ENCODE measurements at regions not wholly inside any gene's neighbourhood (a gene's known extent, or its start where the extent isn't known, plus 50 kb on each side); places are given as distances from the start of the nearest gene placed in this dataset.

DNA sequence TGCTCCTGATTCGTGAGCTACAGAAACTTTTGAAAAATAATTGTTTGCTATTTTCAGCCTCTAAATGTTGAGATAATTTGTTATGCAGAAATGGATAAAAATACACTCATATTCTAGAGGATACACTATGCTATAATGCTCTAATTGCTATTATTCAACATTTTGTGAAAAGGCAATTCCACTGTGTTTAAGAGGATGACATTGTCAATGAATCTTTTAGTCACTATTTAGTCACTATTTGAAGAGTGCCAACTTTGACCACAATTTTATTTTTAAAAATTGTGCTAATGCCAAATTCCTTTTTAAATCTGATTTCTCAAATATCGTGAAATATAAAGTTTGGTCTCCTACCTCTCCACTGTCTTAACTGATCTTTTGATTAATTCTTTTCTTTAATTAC lies 604.9 kb upstream of the KCNMB2 start:
- DNase-seq: no peak

DNA sequence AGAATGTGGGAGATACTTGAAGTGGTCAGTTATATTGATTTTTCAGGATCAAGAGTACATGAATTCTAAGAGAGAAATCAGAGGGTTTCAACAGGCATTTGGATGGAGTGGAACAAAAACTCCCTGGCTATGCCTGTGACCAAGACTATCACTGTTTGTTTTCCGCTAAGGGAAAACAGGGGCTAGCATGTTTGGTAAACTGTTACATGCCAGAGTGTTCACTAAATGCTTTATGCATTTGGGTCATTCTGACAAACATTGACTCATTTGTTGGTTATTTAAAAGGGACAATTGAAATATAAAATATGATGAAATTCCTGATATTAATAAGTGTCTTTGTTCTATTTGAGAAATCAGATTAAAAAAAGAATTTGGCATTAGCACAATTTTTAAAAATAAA lies 603.9 kb upstream of the KCNMB2 start:
- DNase-seq: no peak

- DNase-seq: no peak
Measured at GRCh38 chr3:177932750-177933660, 603.2 kb upstream of the KCNMB2 start.

DNA sequence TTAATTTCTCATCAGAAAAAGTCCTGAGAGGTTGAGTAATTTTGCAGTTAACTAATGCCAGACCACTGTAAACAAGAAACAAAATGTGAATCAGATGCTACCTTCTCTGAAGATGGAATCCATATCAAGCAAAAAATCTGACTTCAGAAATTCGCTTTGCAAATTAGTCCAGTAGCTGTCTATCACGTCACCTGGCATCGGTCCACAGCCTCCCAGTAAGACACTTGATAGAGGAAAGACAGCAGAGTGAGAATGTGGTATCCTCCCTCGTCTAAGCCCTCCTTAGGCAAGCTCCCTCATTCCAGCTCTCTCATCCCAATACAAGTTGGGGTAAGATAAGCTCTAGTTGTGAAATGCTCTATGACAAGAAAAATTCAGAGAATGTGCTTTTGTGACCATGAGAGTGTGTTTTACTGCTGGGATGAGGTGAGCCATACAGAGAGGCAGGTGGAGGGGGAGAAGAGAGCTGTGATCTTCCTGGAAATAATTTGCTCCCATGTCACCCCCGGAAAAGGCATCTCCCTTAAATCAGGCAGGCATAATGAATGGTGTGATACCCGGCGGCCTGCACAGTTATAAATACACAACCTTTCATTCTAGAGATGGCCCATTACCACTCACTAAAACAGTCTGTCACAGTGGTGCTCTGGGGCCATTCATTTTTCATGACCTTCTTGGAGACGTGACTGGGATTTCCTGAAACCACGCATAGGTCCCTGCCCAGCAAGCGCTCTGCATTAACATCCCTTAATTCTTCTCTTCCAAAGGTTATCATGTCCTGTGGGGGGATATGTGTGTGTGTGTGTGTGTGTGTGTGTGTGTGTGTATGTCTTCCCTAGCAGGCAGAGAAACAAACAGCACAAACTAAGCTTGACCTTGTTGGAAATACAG lies 602.0 kb upstream of the KCNMB2 start:
- DNase-seq: no peak

GRCh38 chr3:177935047-177935446 lies 601.2 kb upstream of the KCNMB2 start:
- no peak for DNase-seq

- no peak for DNase-seq
Measured at GRCh38 chr3:177936721-177937120, 599.5 kb upstream of the KCNMB2 start.

DNA sequence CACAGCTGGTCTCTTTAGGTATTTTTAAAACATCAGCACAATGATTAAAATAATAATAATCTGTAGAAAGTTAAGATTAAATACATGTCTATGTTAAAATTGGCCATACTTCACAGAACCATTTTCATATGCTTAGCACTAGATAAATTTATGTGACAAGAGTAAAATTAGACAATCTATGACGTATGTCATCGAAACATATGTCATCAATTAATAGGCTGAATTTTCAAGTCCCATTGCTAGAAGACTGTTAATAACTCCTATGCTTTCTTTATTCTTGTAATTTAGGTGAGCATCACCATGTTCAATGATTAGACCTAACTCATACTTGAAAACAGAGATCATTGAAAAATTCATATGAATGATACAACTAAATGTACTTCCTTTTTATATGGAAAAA lies 593.3 kb upstream of the KCNMB2 start:
- DNase-seq: no peak

DNA sequence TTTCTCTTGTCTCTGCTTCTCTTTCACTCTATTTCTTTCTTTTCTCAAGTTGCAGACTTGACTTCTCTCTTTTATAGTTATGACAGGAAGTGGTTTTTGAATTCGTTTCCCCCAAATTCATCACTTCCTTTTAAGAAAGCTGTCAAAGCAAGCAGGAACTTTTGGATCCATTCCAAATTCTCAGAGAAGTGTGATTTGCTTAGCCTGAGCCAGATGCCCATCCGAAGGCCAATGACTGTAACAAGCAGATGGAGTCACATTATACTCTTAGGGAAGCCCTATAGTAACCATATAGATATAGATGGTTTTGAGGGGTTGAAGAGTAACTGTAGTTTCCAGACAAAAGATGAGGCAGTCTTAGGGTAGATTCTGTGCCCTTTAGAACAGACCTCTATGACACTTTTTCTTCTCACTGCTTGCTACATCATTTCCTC lies 592.0 kb upstream of the KCNMB2 start:
- no peak for DNase-seq

DNA sequence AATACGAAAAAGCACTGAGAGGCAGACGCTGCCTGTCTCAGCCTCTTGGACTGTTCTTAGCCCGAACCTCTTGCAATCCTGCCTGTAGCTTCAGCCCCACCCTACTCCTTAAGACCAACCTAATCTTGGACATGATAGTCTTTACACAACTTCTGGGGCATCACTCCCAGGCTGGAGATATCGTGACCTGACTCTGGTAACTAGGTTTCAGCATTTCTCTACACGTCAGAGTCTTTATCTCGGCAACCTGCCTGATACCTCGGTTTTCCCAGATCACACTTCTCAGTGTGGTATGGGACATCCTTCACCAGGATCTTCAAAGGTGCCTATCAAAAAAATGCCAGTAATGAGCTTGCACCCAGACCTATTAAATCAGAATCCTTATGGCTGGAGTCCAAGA lies 590.2 kb upstream of the KCNMB2 start:
- no peak for DNase-seq

DNA sequence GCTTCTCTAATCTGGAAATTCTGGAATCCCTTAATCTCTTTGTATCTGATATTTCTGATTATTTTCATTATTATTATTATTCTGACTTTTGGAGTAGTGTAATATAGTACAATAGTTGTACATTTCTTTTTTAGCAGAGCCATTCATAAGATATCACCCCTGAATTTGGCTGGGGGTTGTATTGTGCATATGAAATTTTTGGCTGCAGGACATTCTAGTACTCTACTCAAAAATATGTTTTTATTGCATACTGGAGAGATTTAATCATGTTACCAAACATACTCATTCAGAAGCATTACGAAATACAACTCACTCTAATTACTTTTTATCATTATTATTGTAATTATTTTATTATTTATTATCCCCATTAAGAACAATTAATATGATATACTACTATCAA lies 589.7 kb upstream of the KCNMB2 start:
- DNase-seq: no peak

- DNase-seq: no peak
Measured at GRCh38 chr3:177946936-177947335, 589.3 kb upstream of the KCNMB2 start.

DNA sequence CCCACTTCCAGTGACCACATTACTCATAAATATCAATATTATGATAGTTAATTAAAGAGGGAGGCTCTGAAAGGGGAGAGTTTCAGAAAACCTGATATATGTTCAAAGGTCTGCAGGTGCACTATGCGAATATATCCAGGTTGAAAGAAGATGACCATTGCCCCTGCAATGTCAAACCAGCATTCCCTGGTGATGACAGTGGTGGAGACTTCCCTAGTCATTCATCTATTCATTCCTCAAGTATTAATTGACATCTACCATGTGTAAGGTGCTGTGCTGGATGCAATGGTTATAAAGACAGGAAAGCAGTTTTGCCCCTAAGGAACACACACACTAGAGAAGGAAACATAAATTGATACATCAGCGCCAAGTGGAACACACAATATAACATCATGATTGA lies 588.3 kb upstream of the KCNMB2 start:
- no peak for DNase-seq

DNA sequence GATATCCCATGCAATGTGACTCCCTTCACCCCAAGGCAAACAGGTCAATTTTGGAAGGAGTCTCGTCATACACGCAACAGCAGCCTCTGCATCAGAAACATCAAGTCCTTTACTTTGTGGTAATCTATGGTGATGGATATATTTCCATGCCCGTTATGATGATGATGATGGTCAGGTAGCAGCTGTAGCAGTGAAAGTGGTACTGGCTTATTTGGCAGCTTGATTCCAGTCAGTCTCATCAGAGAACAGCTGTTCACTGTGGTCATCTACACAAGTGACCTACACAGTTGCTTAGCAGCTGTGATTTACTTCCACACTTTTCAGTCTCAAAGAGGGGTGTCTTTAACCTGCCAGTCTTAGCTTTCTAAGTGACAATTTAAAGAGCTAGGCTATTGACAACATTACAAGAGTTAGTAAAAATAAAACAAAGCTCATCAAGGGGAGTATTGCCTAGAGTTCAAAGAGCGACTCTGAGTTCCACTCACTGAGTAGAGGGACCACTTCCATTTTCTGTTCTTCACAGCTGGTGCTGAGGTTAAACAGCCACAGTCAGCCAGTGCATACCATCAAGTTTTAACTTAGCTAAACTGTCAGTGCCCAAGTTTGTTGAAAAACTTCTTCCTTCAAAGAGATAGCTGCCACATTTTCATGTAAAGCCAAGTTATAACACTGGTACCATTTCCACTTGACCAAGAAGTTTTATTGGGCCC lies 587.4 kb upstream of the KCNMB2 start:
- no peak for DNase-seq

GRCh38 chr3:177959188-177959587 lies 577.0 kb upstream of the KCNMB2 start:
- no peak for DNase-seq

- DNase-seq: no peak
Measured at GRCh38 chr3:177960014-177960413, 576.2 kb upstream of the KCNMB2 start.

DNA sequence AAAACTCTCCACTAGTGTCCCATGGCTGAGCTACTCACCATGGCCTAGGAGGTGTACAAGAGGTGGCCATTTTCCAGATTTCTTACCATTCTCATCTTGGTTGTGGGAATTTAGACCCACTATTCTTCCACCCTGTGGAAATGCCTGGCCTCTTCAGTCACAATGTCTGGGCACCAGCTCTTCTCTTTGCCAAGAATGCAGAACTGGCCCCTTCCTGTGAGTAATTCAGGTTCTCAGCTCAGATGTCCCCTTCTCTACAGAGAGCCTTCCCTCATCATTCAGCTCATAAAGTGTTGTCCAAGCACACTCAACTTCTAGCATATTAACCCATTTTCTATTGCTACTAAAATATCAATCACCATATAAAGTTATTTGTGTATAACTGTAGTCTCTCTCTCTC lies 575.5 kb upstream of the KCNMB2 start:
- no peak for DNase-seq

DNA sequence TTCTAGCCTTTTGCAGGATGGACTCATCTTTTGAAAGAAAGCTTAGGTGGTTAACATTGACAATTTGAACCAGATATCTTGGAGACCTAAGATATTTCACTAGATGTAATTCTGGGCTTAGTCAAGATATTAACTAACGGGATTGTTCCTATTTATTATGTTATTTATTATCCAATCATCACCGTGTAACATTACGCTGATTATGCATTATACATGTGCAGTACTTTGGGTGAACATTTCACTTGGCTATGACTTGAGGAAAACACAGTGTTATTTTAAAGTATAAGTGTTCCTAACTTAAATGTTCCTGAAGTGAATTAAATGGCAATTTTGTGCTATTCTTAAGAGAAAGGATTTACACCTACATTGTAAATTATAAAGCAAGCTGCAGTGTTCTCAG lies 574.5 kb upstream of the KCNMB2 start:
- DNase-seq: no peak

GRCh38 chr3:177966493-177966892 lies 569.7 kb upstream of the KCNMB2 start:
- no peak for DNase-seq

- no peak for DNase-seq
Measured at GRCh38 chr3:177968891-177969290, 567.3 kb upstream of the KCNMB2 start.

DNA sequence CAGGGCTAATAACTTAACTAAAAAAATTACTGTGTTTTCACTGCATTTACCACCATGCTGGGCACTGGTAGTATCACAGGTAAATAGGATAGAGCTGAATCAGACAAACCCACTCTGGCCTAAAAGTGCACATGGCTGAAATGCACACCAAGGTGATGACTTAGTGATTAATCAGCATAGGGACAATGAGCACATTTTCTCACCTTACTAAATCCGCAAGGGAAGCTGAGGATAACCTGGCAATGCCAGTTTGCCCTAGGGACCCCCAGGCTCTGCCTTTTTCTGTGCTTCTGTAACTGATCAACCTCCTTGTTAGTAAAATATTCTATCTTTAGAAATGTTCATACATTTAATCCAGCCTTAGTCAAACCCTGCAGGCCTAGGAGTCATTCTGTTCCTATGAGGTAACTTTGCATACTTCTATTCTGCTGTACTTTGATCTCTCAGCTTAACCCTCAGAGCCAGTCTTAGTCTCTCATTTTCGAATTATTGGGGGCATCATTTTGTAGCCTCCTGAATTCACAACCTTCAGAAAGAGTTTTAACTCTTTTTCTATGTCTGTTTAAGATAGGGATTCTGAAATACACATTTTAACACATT lies 562.9 kb upstream of the KCNMB2 start:
- DNase-seq: no peak

- no peak for DNase-seq
Measured at GRCh38 chr3:177976241-177976640, 560.0 kb upstream of the KCNMB2 start.

- DNase-seq: no peak
Measured at GRCh38 chr3:177976866-177977265, 559.4 kb upstream of the KCNMB2 start.
